GM12878 (cell line): ENCODE measurements at regions not wholly inside any gene's neighbourhood (a gene's known extent, or its start where the extent isn't known, plus 50 kb on each side); places are given as distances from the start of the nearest gene placed in this dataset.

Source experiments
- ATAC-seq: fragments of 200-7000 bp; cut with Tn5 transposase; 3 replicates; pipeline ENCODE4 v1.9.1; 2020; ENCODE audit warnings: mild to moderate bottlenecking, moderate library complexity
- BruUV-seq: library from RNA; stranded (reverse); fragments of 400-500 nt; replicated peaks from 2 replicates; lab custom pipeline; 2021; lab: Mats Ljungman, UMichigan
- CTCF ChIA-PET: fragments of 300-600 bp; sonication (Branson Sonifier 250); formaldehyde crosslinking; extraction: SDS; loops from one replicate; lab custom pipeline; 2021; ENCODE audit warnings: inconsistent platforms; lab: Yijun Ruan, JAX
- POLR2A ChIA-PET: fragments of 350-600 bp; formaldehyde crosslinking; extraction: SDS; loops from one replicate; lab custom pipeline; 2021; ENCODE audit warnings: inconsistent platforms; lab: Charles Lee
- RAD21 ChIA-PET: fragments of 300-600 bp; sonication (Branson Sonifier 250); formaldehyde crosslinking; loops from one replicate; lab custom pipeline; 2023; ENCODE audit warnings: antibody characterized with exemption; ENCODE audit not compliant: unreplicated experiment; lab: Charles Lee
- SMC1A ChIA-PET: fragments of 300-600 bp; sonication (Branson Sonifier 250); formaldehyde crosslinking; loops from one replicate; lab custom pipeline; 2023; ENCODE audit not compliant: unreplicated experiment, uncharacterized antibody; lab: Charles Lee
- DNase-seq: peaks from one replicate; pipeline ENCODE4 v3.0.0-alpha.2; 2011; ENCODE audit warnings: low read depth, low spot score
- FAIRE-seq: peaks from 3 replicates; lab custom pipeline; 2011; peaks lifted over from hg19 to GRCh38; lab: Jason Lieb, UNC
- H2AFZ ChIP-seq: 2 replicates; pipeline ENCODE4 v1.6.0; 2011; ENCODE audit warnings: low read depth, low read length, control low read depth; ENCODE audit not compliant: control insufficient read depth
- H3K27ac ChIP-seq: 2 replicates; pipeline ENCODE4 v1.5.1; 2011; ENCODE audit warnings: control low read depth; ENCODE audit not compliant: control insufficient read depth, insufficient read depth
- H3K27me3 ChIP-seq, 2 experiments: replicated peaks in 1 of 2; 2 replicates each; pipeline versions ENCODE4 v1.6.0 to v1.6.1; 2011; ENCODE audit warnings: low read length in 1 of 2; ENCODE audit not compliant: control insufficient read depth in 2 of 2, insufficient read depth in 2 of 2
- H3K36me3 ChIP-seq, 2 experiments: 2 replicates each; pipeline ENCODE4 v1.5.1; 2011; ENCODE audit warnings: low read length in 1 of 2; ENCODE audit not compliant: control insufficient read depth in 2 of 2, insufficient read depth in 2 of 2
- H3K4me1 ChIP-seq: 2 replicates; pipeline ENCODE4 v1.6.1; 2011; ENCODE audit warnings: mild to moderate bottlenecking, low read length, moderate library complexity, mixed read lengths; ENCODE audit not compliant: control insufficient read depth, insufficient read depth
- H3K4me2 ChIP-seq: 2 replicates; pipeline ENCODE4 v1.6.0; 2011; ENCODE audit warnings: control low read depth; ENCODE audit not compliant: control insufficient read depth, insufficient read depth
- H3K4me3 ChIP-seq: fragments of 200-600 bp; sonication (generic); 2 replicates; pipeline ENCODE4 v1.5.1; 2016
- H3K79me2 ChIP-seq: 2 replicates; pipeline ENCODE4 v1.6.0; 2011; ENCODE audit warnings: low read length; ENCODE audit not compliant: control insufficient read depth, insufficient read depth
- H3K9ac ChIP-seq: 2 replicates; pipeline ENCODE4 v1.8.0; 2011; ENCODE audit warnings: low read length, control low read depth, mixed read lengths; ENCODE audit not compliant: control insufficient read depth, insufficient read depth
- H3K9me3 ChIP-seq: replicated peaks from 3 replicates; pipeline ENCODE4 v1.5.1; 2011; ENCODE audit warnings: mild to moderate bottlenecking, low read length; ENCODE audit not compliant: control insufficient read depth, insufficient read depth
- H4K20me1 ChIP-seq: 2 replicates; pipeline ENCODE4 v1.6.0; 2011; ENCODE audit not compliant: control insufficient read depth, insufficient read depth
- ATF7 ChIP-seq: fragments of 450-650 bp; IDR thresholded peaks from 2 replicates; pipeline ENCODE4 v1.6.1; 2016; ENCODE audit warnings: low read depth, mild to moderate bottlenecking
- CBX5 ChIP-seq: sonication (generic); IDR thresholded peaks from 2 replicates; pipeline ENCODE4 v1.6.1; 2016; ENCODE audit warnings: low read depth, moderate library complexity, mild to moderate bottlenecking, inconsistent platforms
- NFIC ChIP-seq: IDR thresholded peaks from 2 replicates; pipeline ENCODE4 v1.6.1; 2012; ENCODE audit warnings: low read depth, mild to moderate bottlenecking, inconsistent platforms, low read length, moderate library complexity
- POLR2AphosphoS5 ChIP-seq: IDR thresholded peaks from 2 replicates; pipeline ENCODE4 v1.6.1; 2011; ENCODE audit warnings: mild to moderate bottlenecking, low read length, inconsistent platforms
- RCOR1 ChIP-seq: conservative IDR thresholded peaks from 2 replicates; pipeline ENCODE4 v1.6.1; 2012; ENCODE audit warnings: low read depth, low read length, improper control_type of control experiment
- RFX5 ChIP-seq: IDR thresholded peaks from 2 replicates; pipeline ENCODE4 v1.6.1; 2011; ENCODE audit warnings: low read depth, low read length, improper control_type of control experiment
- SP1 ChIP-seq: IDR thresholded peaks from one replicate; pipeline ENCODE4 v1.6.1; 2011; ENCODE audit warnings: low read depth, low read length
- SRF ChIP-seq, 2 experiments: IDR thresholded peaks; 2 replicates each; pipeline ENCODE4 v1.6.1; 2011; ENCODE audit warnings: low read depth in 2 of 2, low read length in 2 of 2, mild to moderate bottlenecking in 1 of 2, moderate library complexity in 1 of 2
- WGBS: methylation state at CpG from one replicate; pipeline ENCODE4 v1.1.6; 2016; ENCODE audit warnings: low lambda C conversion rate; ENCODE audit not compliant: insufficient replicate concordance, insufficient coverage; ENCODE audit errors: missing lambda C conversion rate; 5-methylcytosine and 5-hydroxymethylcytosine counted together
- in situ Hi-C: fragments of 300-500 bp; cut with MboI; formaldehyde crosslinking; loops from 9 replicates; pipeline ENCODE4 v1.14.3; 2018; ENCODE audit warnings: mixed read lengths
- intact Hi-C: fragments of 100-400 bp; cut with micrococcal nuclease; formaldehyde crosslinking; loops from one replicate; pipeline ENCODE4 v1.14.2; 2022; ENCODE audit not compliant: unreplicated experiment
- TF ChIP-seq, protein P1 (sequence below): fragments of 450-650 bp; formaldehyde crosslinking; IDR thresholded peaks from 2 replicates; pipeline ENCODE4 v1.5.0; 2022; ENCODE audit warnings: mild to moderate bottlenecking, missing genetic modification characterization

DNA sequence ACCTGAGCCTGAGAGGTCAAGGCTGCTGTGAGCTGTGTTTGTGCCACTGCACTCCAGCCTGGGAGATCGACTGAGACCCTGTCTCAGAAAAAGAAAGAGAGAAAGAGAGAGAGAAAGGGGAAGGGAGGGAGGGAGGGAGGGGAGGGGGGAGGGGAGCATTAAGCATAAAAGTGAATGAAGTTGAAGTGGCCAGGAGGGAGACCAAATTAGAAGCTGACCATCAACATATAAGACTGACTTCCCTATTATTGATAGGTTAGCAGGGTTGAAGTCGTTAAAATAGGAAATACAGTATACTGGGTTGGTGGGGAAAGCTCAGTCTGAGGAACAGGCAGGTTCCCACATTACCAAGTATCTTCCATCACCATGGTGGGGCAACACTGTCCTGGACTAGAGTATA, 117.1 kb upstream of the MKLN1 start (continued):
- TF ChIP-seq CBX5 (no peak), RFX5 (no peak), SP1 (no peak), ATF7 (no peak), RCOR1 (no peak), POLR2AphosphoS5 (no peak)
- TF ChIP-seq, all 136 proteins: peak for 0

- Histone ChIP-seq H3K4me1 (no peaks in the 10 kb centered on the region), H3K9ac (no peak overlapping the region), H4K20me1 (no peaks in the 10 kb centered on the region), H3K4me3 (no peak overlapping the region), H3K27ac (no peak overlapping the region), H2AFZ (no peak overlapping the region), H3K9me3 (no peaks in the 10 kb centered on the region), H3K36me3 (no peaks in the 10 kb centered on the region), H3K27me3 (no peaks in the 10 kb centered on the region), H3K4me2 (no peak overlapping the region), H3K79me2 (no peaks in the 10 kb centered on the region)
- in situ Hi-C loops, result no loop called here
- POLR2A ChIA-PET, result no interaction called here
- CTCF ChIA-PET, result no interaction called here
- no TSS peak for BruUV-seq
- intact Hi-C loops, result no loop called here
- TF ChIP-seq NFIC (no peak), SRF (IDR thresholded peaks at IDR 0.05; ENCODE audit: low read depth in 2 of 2, low read length in 2 of 2) (no peak)
- TF ChIP-seq, protein P1, sequence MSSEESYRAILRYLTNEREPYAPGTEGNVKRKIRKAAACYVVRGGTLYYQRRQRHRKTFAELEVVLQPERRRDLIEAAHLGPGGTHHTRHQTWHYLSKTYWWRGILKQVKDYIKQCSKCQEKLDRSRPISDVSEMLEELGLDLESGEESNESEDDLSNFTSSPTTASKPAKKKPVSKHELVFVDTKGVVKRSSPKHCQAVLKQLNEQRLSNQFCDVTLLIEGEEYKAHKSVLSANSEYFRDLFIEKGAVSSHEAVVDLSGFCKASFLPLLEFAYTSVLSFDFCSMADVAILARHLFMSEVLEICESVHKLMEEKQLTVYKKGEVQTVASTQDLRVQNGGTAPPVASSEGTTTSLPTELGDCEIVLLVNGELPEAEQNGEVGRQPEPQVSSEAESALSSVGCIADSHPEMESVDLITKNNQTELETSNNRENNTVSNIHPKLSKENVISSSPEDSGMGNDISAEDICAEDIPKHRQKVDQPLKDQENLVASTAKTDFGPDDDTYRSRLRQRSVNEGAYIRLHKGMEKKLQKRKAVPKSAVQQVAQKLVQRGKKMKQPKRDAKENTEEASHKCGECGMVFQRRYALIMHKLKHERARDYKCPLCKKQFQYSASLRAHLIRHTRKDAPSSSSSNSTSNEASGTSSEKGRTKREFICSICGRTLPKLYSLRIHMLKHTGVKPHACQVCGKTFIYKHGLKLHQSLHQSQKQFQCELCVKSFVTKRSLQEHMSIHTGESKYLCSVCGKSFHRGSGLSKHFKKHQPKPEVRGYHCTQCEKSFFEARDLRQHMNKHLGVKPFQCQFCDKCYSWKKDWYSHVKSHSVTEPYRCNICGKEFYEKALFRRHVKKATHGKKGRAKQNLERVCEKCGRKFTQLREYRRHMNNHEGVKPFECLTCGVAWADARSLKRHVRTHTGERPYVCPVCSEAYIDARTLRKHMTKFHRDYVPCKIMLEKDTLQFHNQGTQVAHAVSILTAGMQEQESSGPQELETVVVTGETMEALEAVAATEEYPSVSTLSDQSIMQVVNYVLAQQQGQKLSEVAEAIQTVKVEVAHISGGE (CRISPR knock-in tag), result no peak
- RAD21 ChIA-PET, result no interaction called here
- ATAC-seq (no peak), DNase-seq (no peak), FAIRE-seq (no peak)
- WGBS, result 29% methylated on average over 1 of the region's 1 CpG
- SMC1A ChIA-PET, result interaction anchor here (1.3 kb wide), 1 partner anchor 21 kb away, joined by 3 read pairs; no protein-coding TSS in a partner anchor
These were observed 116.2 kb upstream of the MKLN1 start for GRCh38 chr7:131211500-131211899.
